GM12878 (cell line): ENCODE measurements at regions not wholly inside any gene's neighbourhood (a gene's known extent, or its start where the extent isn't known, plus 50 kb on each side); places are given as distances from the start of the nearest gene placed in this dataset.

Source experiments
- ATAC-seq: fragments of 200-7000 bp; cut with Tn5 transposase; 3 replicates; pipeline ENCODE4 v1.9.1; 2020; ENCODE audit warnings: mild to moderate bottlenecking, moderate library complexity
- BruUV-seq: library from RNA; stranded (reverse); fragments of 400-500 nt; replicated peaks from 2 replicates; lab custom pipeline; 2021; lab: Mats Ljungman, UMichigan
- CTCF ChIA-PET: fragments of 300-600 bp; sonication (Branson Sonifier 250); formaldehyde crosslinking; extraction: SDS; loops from one replicate; lab custom pipeline; 2021; ENCODE audit warnings: inconsistent platforms; lab: Yijun Ruan, JAX
- POLR2A ChIA-PET: fragments of 350-600 bp; formaldehyde crosslinking; extraction: SDS; loops from one replicate; lab custom pipeline; 2021; ENCODE audit warnings: inconsistent platforms; lab: Charles Lee
- RAD21 ChIA-PET: fragments of 300-600 bp; sonication (Branson Sonifier 250); formaldehyde crosslinking; loops from one replicate; lab custom pipeline; 2023; ENCODE audit warnings: antibody characterized with exemption; ENCODE audit not compliant: unreplicated experiment; lab: Charles Lee
- SMC1A ChIA-PET: fragments of 300-600 bp; sonication (Branson Sonifier 250); formaldehyde crosslinking; loops from one replicate; lab custom pipeline; 2023; ENCODE audit not compliant: unreplicated experiment, uncharacterized antibody; lab: Charles Lee
- DNase-seq: peaks from one replicate; pipeline ENCODE4 v3.0.0-alpha.2; 2011; ENCODE audit warnings: low read depth, low spot score
- FAIRE-seq: peaks from 3 replicates; lab custom pipeline; 2011; peaks lifted over from hg19 to GRCh38; lab: Jason Lieb, UNC
- H2AFZ ChIP-seq: 2 replicates; pipeline ENCODE4 v1.6.0; 2011; ENCODE audit warnings: low read depth, low read length, control low read depth; ENCODE audit not compliant: control insufficient read depth
- H3K27ac ChIP-seq: 2 replicates; pipeline ENCODE4 v1.5.1; 2011; ENCODE audit warnings: control low read depth; ENCODE audit not compliant: control insufficient read depth, insufficient read depth
- H3K27me3 ChIP-seq, 2 experiments: replicated peaks in 1 of 2; 2 replicates each; pipeline versions ENCODE4 v1.6.0 to v1.6.1; 2011; ENCODE audit warnings: low read length in 1 of 2; ENCODE audit not compliant: control insufficient read depth in 2 of 2, insufficient read depth in 2 of 2
- H3K36me3 ChIP-seq, 2 experiments: 2 replicates each; pipeline ENCODE4 v1.5.1; 2011; ENCODE audit warnings: low read length in 1 of 2; ENCODE audit not compliant: control insufficient read depth in 2 of 2, insufficient read depth in 2 of 2
- H3K4me1 ChIP-seq: 2 replicates; pipeline ENCODE4 v1.6.1; 2011; ENCODE audit warnings: mild to moderate bottlenecking, low read length, moderate library complexity, mixed read lengths; ENCODE audit not compliant: control insufficient read depth, insufficient read depth
- H3K4me2 ChIP-seq: 2 replicates; pipeline ENCODE4 v1.6.0; 2011; ENCODE audit warnings: control low read depth; ENCODE audit not compliant: control insufficient read depth, insufficient read depth
- H3K4me3 ChIP-seq: fragments of 200-600 bp; sonication (generic); 2 replicates; pipeline ENCODE4 v1.5.1; 2016
- H3K79me2 ChIP-seq: 2 replicates; pipeline ENCODE4 v1.6.0; 2011; ENCODE audit warnings: low read length; ENCODE audit not compliant: control insufficient read depth, insufficient read depth
- H3K9ac ChIP-seq: 2 replicates; pipeline ENCODE4 v1.8.0; 2011; ENCODE audit warnings: low read length, control low read depth, mixed read lengths; ENCODE audit not compliant: control insufficient read depth, insufficient read depth
- H3K9me3 ChIP-seq: replicated peaks from 3 replicates; pipeline ENCODE4 v1.5.1; 2011; ENCODE audit warnings: mild to moderate bottlenecking, low read length; ENCODE audit not compliant: control insufficient read depth, insufficient read depth
- H4K20me1 ChIP-seq: 2 replicates; pipeline ENCODE4 v1.6.0; 2011; ENCODE audit not compliant: control insufficient read depth, insufficient read depth
- NR2C1 ChIP-seq: fragments of 450-650 bp; IDR thresholded peaks from 2 replicates; pipeline ENCODE4 v1.6.1; 2017; ENCODE audit warnings: antibody characterized with exemption, mild to moderate bottlenecking, moderate library complexity
- PRDM15 ChIP-seq: fragments of 450-650 bp; formaldehyde crosslinking; IDR thresholded peaks from 2 replicates; pipeline ENCODE4 v1.4.0; 2020; ENCODE audit warnings: mild to moderate bottlenecking, moderate library complexity
- STAT3 ChIP-seq: IDR thresholded peaks from 2 replicates; pipeline ENCODE4 v1.6.1; 2011; ENCODE audit warnings: low read depth, low read length, improper control_type of control experiment
- TCF12 ChIP-seq: IDR thresholded peaks from 2 replicates; pipeline ENCODE4 v1.6.1; 2011; ENCODE audit warnings: low read depth, mild to moderate bottlenecking, low read length
- WGBS: methylation state at CpG from one replicate; pipeline ENCODE4 v1.1.6; 2016; ENCODE audit warnings: low lambda C conversion rate; ENCODE audit not compliant: insufficient replicate concordance, insufficient coverage; ENCODE audit errors: missing lambda C conversion rate; 5-methylcytosine and 5-hydroxymethylcytosine counted together
- in situ Hi-C: fragments of 300-500 bp; cut with MboI; formaldehyde crosslinking; loops from 9 replicates; pipeline ENCODE4 v1.14.3; 2018; ENCODE audit warnings: mixed read lengths
- intact Hi-C: fragments of 100-400 bp; cut with micrococcal nuclease; formaldehyde crosslinking; loops from one replicate; pipeline ENCODE4 v1.14.2; 2022; ENCODE audit not compliant: unreplicated experiment

- H4K20me1 ChIP-seq: no peaks in the 10 kb centered on the region
- SMC1A ChIA-PET: interaction anchor here (2.2 kb wide), 1 partner anchor 145 kb away, joined by 5 read pairs; no protein-coding TSS in a partner anchor
- no peaks in the 10 kb centered on the region for H3K36me3 ChIP-seq
- no peak overlapping the region for H3K4me2 ChIP-seq
- intact Hi-C loops (loop anchor here (10.0 kb wide), 1 partner anchor 108 kb away; no protein-coding TSS in a partner anchor), in situ Hi-C loops (no loop called here)
- H3K27me3 ChIP-seq: no peaks in the 10 kb centered on the region
- no peak overlapping the region for H2AFZ ChIP-seq
- H3K4me1 ChIP-seq: no peaks in the 10 kb centered on the region
- no peak overlapping the region for H3K9ac ChIP-seq
- CTCF ChIA-PET: interaction anchor here (1.3 kb wide), 1 partner anchor 140 kb away, joined by 5 read pairs; no protein-coding TSS in a partner anchor
- ATAC-seq (no peak), FAIRE-seq (no peak), DNase-seq (no peak)
- H3K9me3 ChIP-seq: no peaks in the 10 kb centered on the region
- BruUV-seq: no TSS peak
- RAD21 ChIA-PET: no interaction called here
- no peak overlapping the region for H3K27ac ChIP-seq
- no peak overlapping the region for H3K4me3 ChIP-seq
- H3K79me2 ChIP-seq: no peaks in the 10 kb centered on the region
- no peak for TF ChIP-seq PRDM15
- no peak for TF ChIP-seq TCF12
- TF ChIP-seq NR2C1: no peak
- no peak for TF ChIP-seq STAT3
- WGBS: 0% methylated on average over 2 of the region's 2 CpGs
- POLR2A ChIA-PET: no interaction called here
Measured at GRCh38 chr7:131652934-131653333, 96.5 kb upstream of the PODXL start.
